Upper lobe of left lung (tissue), 4 donors: ENCODE measurements at regions not wholly inside any gene's neighbourhood (a gene's known extent, or its start where the extent isn't known, plus 50 kb on each side); places are given as distances from the start of the nearest gene placed in this dataset.

Experiments
- CTCF ChIP-seq, 6 experiments: fragments of 450-650 bp in 4 of 6; fragments of 200-600 bp in 2 of 6; sonication (generic) in 2 of 6; IDR thresholded peaks; one replicate each; pipeline ENCODE4 v1.5.1; 2016 to 2019; ENCODE audit warnings: antibody characterized with exemption in 6 of 6
- EP300 ChIP-seq, 4 donors: sonication (generic); formaldehyde crosslinking; IDR thresholded peaks; one replicate each; pipeline ENCODE4 v1.5.1; 2017; ENCODE audit warnings: antibody characterized with exemption in 4 of 4, control low read depth in 2 of 4
- POLR2A ChIP-seq, 4 donors: fragments of 450-650 bp; IDR thresholded peaks; one replicate each; pipeline ENCODE4 v1.5.1; 2016 to 2017; ENCODE audit warnings: antibody characterized with exemption in 4 of 4, mild to moderate bottlenecking in 2 of 4

GRCh38 chr5:144918371-144918770 is 747.7 kb downstream of the KCTD16 start:
- TF ChIP-seq POLR2A (IDR thresholded peaks at IDR 0.05) (no peak), EP300 (IDR thresholded peaks at IDR 0.05) (no peak), CTCF (IDR thresholded peaks at IDR 0.05) (no peak)
